Loucy (cell line): ENCODE measurements at regions not wholly inside any gene's neighbourhood (a gene's known extent, or its start where the extent isn't known, plus 50 kb on each side); places are given as distances from the start of the nearest gene placed in this dataset.
"Not testable (repeated sequence)": the region's sequence is repeated elsewhere in the genome, so short reads cannot be mapped to it uniquely, and the experiment has no call there.

Experiments used
- H2AFZ ChIP-seq: fragments of 200-600 bp; sonication (generic); 2 replicates; pipeline ENCODE4 v1.6.0; 2016; ENCODE audit warnings: antibody characterized with exemption, mild to moderate bottlenecking, low read length, moderate library complexity
- H3F3A ChIP-seq: fragments of 200-600 bp; 2 replicates; pipeline ENCODE4 v1.6.0; 2016; ENCODE audit warnings: antibody characterized with exemption, low read depth, mild to moderate bottlenecking
- H3K27me3 ChIP-seq: fragments of 200-600 bp; sonication (generic); 2 replicates; pipeline ENCODE4 v1.6.1; 2014; ENCODE audit warnings: low read length, mild to moderate bottlenecking; ENCODE audit not compliant: insufficient read depth, poor library complexity, severe bottlenecking
- H3K36me3 ChIP-seq: fragments of 200-600 bp; sonication (generic); 2 replicates; pipeline ENCODE4 v1.6.1; 2016; ENCODE audit warnings: low read length; ENCODE audit not compliant: insufficient read depth
- H3K4me1 ChIP-seq: fragments of 200-600 bp; sonication (generic); 2 replicates; pipeline ENCODE4 v1.5.1; 2014; ENCODE audit warnings: low read length, mild to moderate bottlenecking; ENCODE audit not compliant: insufficient read depth, poor library complexity, severe bottlenecking
- H3K4me2 ChIP-seq: fragments of 200-600 bp; sonication (generic); 2 replicates; pipeline ENCODE4 v1.6.0; 2014; ENCODE audit warnings: antibody characterized with exemption, low read length, low read depth, mild to moderate bottlenecking; ENCODE audit not compliant: poor library complexity, severe bottlenecking
- H3K4me3 ChIP-seq: fragments of 200-600 bp; sonication (generic); 2 replicates; pipeline ENCODE4 v1.5.1; 2014; ENCODE audit warnings: low read length, mild to moderate bottlenecking, mixed read lengths; ENCODE audit not compliant: poor library complexity, severe bottlenecking
- H3K79me2 ChIP-seq: fragments of 200-600 bp; sonication (generic); 2 replicates; pipeline ENCODE4 v1.6.1; 2014; ENCODE audit warnings: low read length; ENCODE audit not compliant: insufficient read depth
- H3K9ac ChIP-seq: fragments of 200-600 bp; sonication (generic); 2 replicates; pipeline ENCODE4 v1.6.0; 2014; ENCODE audit warnings: mild to moderate bottlenecking, low read depth, low read length, moderate library complexity; ENCODE audit not compliant: poor library complexity, severe bottlenecking
- H3K9me2 ChIP-seq: fragments of 200-600 bp; sonication (generic); replicated peaks from 2 replicates; pipeline ENCODE4 v1.6.1; 2016; ENCODE audit warnings: low read depth, low read length, mixed read lengths
- H3K9me3 ChIP-seq: fragments of 200-600 bp; sonication (generic); 2 replicates; pipeline ENCODE4 v1.6.1; 2014; ENCODE audit warnings: mild to moderate bottlenecking, antibody characterized with exemption, low read length, low read depth; ENCODE audit not compliant: insufficient read depth
- H4K20me1 ChIP-seq: fragments of 200-600 bp; sonication (generic); 2 replicates; pipeline ENCODE4 v1.6.0; 2014; ENCODE audit warnings: antibody characterized with exemption, low read length, mild to moderate bottlenecking; ENCODE audit not compliant: insufficient read depth, poor library complexity, severe bottlenecking
- TF ChIP-seq, protein P1 (sequence below): fragments of 200-600 bp; sonication (generic); conservative IDR thresholded peaks from 2 replicates; pipeline ENCODE4 v1.5.1; 2014; ENCODE audit warnings: mild to moderate bottlenecking, antibody characterized with exemption, low read length

DNA sequence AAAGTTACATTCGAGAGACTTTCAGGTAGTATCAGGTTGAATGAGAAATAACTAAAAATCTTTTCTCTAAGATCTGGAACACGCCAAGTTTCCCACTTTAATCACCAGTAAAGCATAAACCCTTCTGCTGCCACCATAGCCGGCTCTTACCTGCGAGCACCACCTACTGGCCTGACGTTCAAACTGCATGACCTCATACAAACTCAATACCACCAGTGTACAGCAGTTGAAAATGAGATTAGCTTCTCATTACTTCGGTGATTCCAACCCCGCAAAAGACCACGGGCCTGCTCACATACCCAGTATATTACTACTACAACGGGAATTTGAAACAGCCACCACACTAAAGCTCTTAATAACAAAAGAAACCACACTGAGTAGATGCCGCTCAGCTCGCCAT lies 1191.2 kb downstream of the TMEM121 start:
- H3K9ac ChIP-seq: peak overlapping the region; percentile 91
- H3K27me3 ChIP-seq, H3K36me3 ChIP-seq, H3F3A ChIP-seq, H3K79me2 ChIP-seq, H3K9me3 ChIP-seq, H3K9me2 ChIP-seq, H2AFZ ChIP-seq, H4K20me1 ChIP-seq: not testable (repeated sequence)
- H3K4me1 ChIP-seq: peaks cover 61% of the 10 kb centered on the region
- H3K4me2 ChIP-seq: peak overlapping the region; percentile 65
- TF ChIP-seq, protein P1, sequence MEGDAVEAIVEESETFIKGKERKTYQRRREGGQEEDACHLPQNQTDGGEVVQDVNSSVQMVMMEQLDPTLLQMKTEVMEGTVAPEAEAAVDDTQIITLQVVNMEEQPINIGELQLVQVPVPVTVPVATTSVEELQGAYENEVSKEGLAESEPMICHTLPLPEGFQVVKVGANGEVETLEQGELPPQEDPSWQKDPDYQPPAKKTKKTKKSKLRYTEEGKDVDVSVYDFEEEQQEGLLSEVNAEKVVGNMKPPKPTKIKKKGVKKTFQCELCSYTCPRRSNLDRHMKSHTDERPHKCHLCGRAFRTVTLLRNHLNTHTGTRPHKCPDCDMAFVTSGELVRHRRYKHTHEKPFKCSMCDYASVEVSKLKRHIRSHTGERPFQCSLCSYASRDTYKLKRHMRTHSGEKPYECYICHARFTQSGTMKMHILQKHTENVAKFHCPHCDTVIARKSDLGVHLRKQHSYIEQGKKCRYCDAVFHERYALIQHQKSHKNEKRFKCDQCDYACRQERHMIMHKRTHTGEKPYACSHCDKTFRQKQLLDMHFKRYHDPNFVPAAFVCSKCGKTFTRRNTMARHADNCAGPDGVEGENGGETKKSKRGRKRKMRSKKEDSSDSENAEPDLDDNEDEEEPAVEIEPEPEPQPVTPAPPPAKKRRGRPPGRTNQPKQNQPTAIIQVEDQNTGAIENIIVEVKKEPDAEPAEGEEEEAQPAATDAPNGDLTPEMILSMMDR: peak; percentile 54
- H3K4me3 ChIP-seq: peak overlapping the region; percentile 42

GRCh38 chr14:106719880-106720279 lies 1193.5 kb downstream of the TMEM121 start:
- TF ChIP-seq, protein P1: peak; percentile 64
- peak overlapping the region; percentile 94 for H3K4me2 ChIP-seq
- peaks cover 12% of the 10 kb centered on the region for H3F3A ChIP-seq
- not testable (repeated sequence) for H2AFZ ChIP-seq, H4K20me1 ChIP-seq, H3K79me2 ChIP-seq, H3K9me2 ChIP-seq, H3K36me3 ChIP-seq, H3K27me3 ChIP-seq, H3K9me3 ChIP-seq
- H3K4me1 ChIP-seq: peaks cover 59% of the 10 kb centered on the region
- peak overlapping the region; percentile 70 for H3K4me3 ChIP-seq
- peak overlapping the region; percentile 91 for H3K9ac ChIP-seq

DNA sequence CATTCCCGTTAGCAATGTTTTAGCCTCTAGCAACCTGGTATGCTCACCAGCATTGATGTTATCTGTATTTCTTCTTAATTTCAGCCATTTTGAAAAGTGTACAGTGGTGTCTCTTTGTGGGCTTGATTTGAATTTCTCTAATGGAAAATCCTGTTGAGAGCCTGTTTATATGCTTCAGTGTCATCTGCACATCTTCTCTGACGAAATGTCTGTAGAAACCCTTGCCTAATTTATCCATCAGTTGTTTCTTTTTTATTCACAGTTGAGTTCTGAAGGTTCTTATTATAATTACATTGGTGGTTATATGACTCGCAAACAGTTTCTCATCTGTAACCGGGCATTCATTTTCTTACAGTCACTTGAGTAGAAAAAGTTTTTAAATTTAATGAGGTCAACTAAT lies 1195.5 kb downstream of the TMEM121 start:
- Histone ChIP-seq H3K4me1 (peaks cover 72% of the 10 kb centered on the region), H3K9ac (peak overlapping the region; percentile 74), H3F3A (peaks cover 12% of the 10 kb centered on the region), H3K4me2 (peak overlapping the region; percentile 88)
- H3K9me3 ChIP-seq, H3K4me3 ChIP-seq, H3K27me3 ChIP-seq, H3K9me2 ChIP-seq, H2AFZ ChIP-seq, H4K20me1 ChIP-seq, H3K79me2 ChIP-seq, H3K36me3 ChIP-seq: not testable (repeated sequence)

- Histone ChIP-seq H3K9ac (peak overlapping the region; percentile 74), H3F3A (peaks cover 15% of the 10 kb centered on the region), H3K4me1 (peaks cover 73% of the 10 kb centered on the region), H3K4me2 (peak overlapping the region; percentile 88), H3K4me3 (peak overlapping the region; percentile 64)
- not testable (repeated sequence) for H4K20me1 ChIP-seq, H3K9me3 ChIP-seq, H2AFZ ChIP-seq, H3K36me3 ChIP-seq, H3K9me2 ChIP-seq, H3K79me2 ChIP-seq, H3K27me3 ChIP-seq
Observed at GRCh38 chr14:106722813-106723687, 1196.7 kb downstream of the TMEM121 start.
